A673 (cell line): ENCODE measurements at regions not wholly inside any gene's neighbourhood (a gene's known extent, or its start where the extent isn't known, plus 50 kb on each side); places are given as distances from the start of the nearest gene placed in this dataset.

Source experiments
- CTCF ChIP-seq: fragments of 300-800, 200-600 bp; sonication (generic); conservative IDR thresholded peaks from 2 replicates; pipeline ENCODE4 v1.5.1; 2017; ENCODE audit warnings: low read depth, mild to moderate bottlenecking, antibody characterized with exemption, low read length, moderate library complexity, mixed read lengths
- EZH2 ChIP-seq: fragments of 200-600 bp; sonication (generic); IDR thresholded peaks from 2 replicates; pipeline ENCODE4 v1.6.1; 2017; ENCODE audit warnings: borderline replicate concordance, low read depth, mild to moderate bottlenecking, mixed read lengths, antibody characterized with exemption, low read length; ENCODE audit not compliant: poor library complexity, severe bottlenecking

- TF ChIP-seq CTCF (no peak), EZH2 (no peak)
These were observed 285.2 kb upstream of the SEMA6A start for GRCh38 chr5:116859666-116860320.
